ENCODE measurements at regions not wholly inside any gene's neighbourhood (a gene's known extent, or its start where the extent isn't known, plus 50 kb on each side); places are given as distances from the start of the nearest gene placed in this dataset.

- Histone ChIP-seq H3K27me3 (no peaks in the 10 kb centered on the region), H3K4me3 (no peak overlapping the region), H3K36me3 (no peaks in the 10 kb centered on the region), H3K27ac (no peak overlapping the region), H3K9me3 (no peaks in the 10 kb centered on the region), H3K4me1 (peaks cover 0 to 4% (median 0%) of the 10 kb centered on the region in 3 donors)
- no peak for DNase-seq
- TF ChIP-seq CTCF (IDR thresholded peaks at IDR 0.05) = no peak
- FAIRE-seq = no peak
- 66 to 81% methylated on average over 6 of the region's 6 CpGs for WGBS, 2 donors
- intact Hi-C loops (cut with DNase I) = no loop called here
- no peak for ATAC-seq
Observed at GRCh38 chr5:158398360-158399201, 539.6 kb upstream of the CLINT1 start.

- no peaks in the 10 kb centered on the region for H3K36me3 ChIP-seq
- H3K9me3 ChIP-seq = no peaks in the 10 kb centered on the region
- peaks cover 0 to 13% (median 4%) of the 10 kb centered on the region in 3 donors for H3K4me1 ChIP-seq
- FAIRE-seq (no peak), ATAC-seq (peak in 1 of 4 donors; percentile 36), DNase-seq (no peak)
- no peak overlapping the region for H3K4me3 ChIP-seq
- 54 to 60% methylated on average over 6 of the region's 6 CpGs for WGBS, 2 donors
- TF ChIP-seq CTCF (IDR thresholded peaks at IDR 0.05) = no peak
- no peak overlapping the region for H3K27ac ChIP-seq
- no peaks in the 10 kb centered on the region for H3K27me3 ChIP-seq
- intact Hi-C loops (cut with DNase I) = no loop called here
Observed at GRCh38 chr5:158397278-158397677, 538.3 kb upstream of the CLINT1 start.

GRCh38 chr5:158394102-158394501 is 535.2 kb upstream of the CLINT1 start:
- no peaks in the 10 kb centered on the region for H3K9me3 ChIP-seq
- H3K4me3 ChIP-seq = no peak overlapping the region
- no peak for TF ChIP-seq CTCF (IDR thresholded peaks at IDR 0.05)
- no peak overlapping the region for H3K27ac ChIP-seq
- ATAC-seq (no peak), FAIRE-seq (no peak), DNase-seq (no peak)
- H3K27me3 ChIP-seq = no peaks in the 10 kb centered on the region
- intact Hi-C loops (cut with DNase I) = no loop called here
- peaks cover 0 to 13% (median 4%) of the 10 kb centered on the region in 3 donors for H3K4me1 ChIP-seq
- H3K36me3 ChIP-seq = no peaks in the 10 kb centered on the region

GRCh38 chr5:158393457-158393856 is 534.5 kb upstream of the CLINT1 start:
- 62 to 79% methylated on average over 3 of the region's 3 CpGs for WGBS, 2 donors
- Histone ChIP-seq H3K36me3 (no peaks in the 10 kb centered on the region), H3K27ac (no peak overlapping the region), H3K4me1 (peaks cover 0 to 13% (median 4%) of the 10 kb centered on the region in 3 donors), H3K4me3 (no peak overlapping the region), H3K27me3 (no peaks in the 10 kb centered on the region), H3K9me3 (no peaks in the 10 kb centered on the region)
- intact Hi-C loops (cut with DNase I) = no loop called here
- FAIRE-seq (no peak), ATAC-seq (no peak), DNase-seq (no peak)
- no peak for TF ChIP-seq CTCF (IDR thresholded peaks at IDR 0.05)

- Histone ChIP-seq H3K9me3 (no peaks in the 10 kb centered on the region), H3K4me3 (no peak overlapping the region), H3K4me1 (peaks cover 0 to 13% (median 4%) of the 10 kb centered on the region in 3 donors), H3K27me3 (no peaks in the 10 kb centered on the region), H3K36me3 (no peaks in the 10 kb centered on the region), H3K27ac (no peak overlapping the region)
- WGBS, 2 donors = 12 to 22% methylated on average over 2 of the region's 2 CpGs
- no peak for FAIRE-seq
- DNase-seq = no peak
- no peak for TF ChIP-seq CTCF (IDR thresholded peaks at IDR 0.05)
- intact Hi-C loops (cut with DNase I) = no loop called here
- ATAC-seq = peak in 2 of 4 donors; percentile 62 to 84
Observed at GRCh38 chr5:158392753-158393152, 533.8 kb upstream of the CLINT1 start.

Data from pancreas (tissue), 10 donors.